ENCODE measurements at regions not wholly inside any gene's neighbourhood (a gene's known extent, or its start where the extent isn't known, plus 50 kb on each side); places are given as distances from the start of the nearest gene placed in this dataset.

DNA sequence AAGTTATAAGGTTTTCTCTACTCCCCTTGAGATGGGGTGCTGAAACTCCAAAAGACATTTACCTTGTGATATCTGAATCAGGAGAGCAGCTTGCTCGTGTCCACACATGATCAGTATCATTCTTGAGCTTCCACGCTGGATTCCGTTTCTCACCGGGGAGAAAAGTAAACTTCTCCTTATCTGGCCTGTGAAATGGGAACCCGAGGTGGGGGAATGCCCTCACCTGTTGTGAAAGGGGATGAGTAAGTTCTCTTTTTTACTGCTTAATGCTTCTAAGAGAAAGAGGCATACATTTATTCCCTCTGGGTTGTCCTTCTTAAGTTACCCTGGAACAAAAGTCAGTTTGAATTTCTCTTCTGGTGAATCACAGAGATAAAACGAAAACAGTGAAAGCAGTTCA, 440.5 kb upstream of the ADAMTS9 start:
- no peak for TF ChIP-seq CTCF (IDR thresholded peaks at IDR 0.05)
- TF ChIP-seq ZFX (IDR thresholded peaks at IDR 0.05; ENCODE audit: borderline replicate concordance), result no peak
